ENCODE measurements at regions not wholly inside any gene's neighbourhood (a gene's known extent, or its start where the extent isn't known, plus 50 kb on each side); places are given as distances from the start of the nearest gene placed in this dataset.

GRCh38 chr2:139940686-139941085 lies 1160.5 kb upstream of the NXPH2 start:
- peak; percentile 61 for DNase-seq

GRCh38 chr2:139925903-139926302 lies 1145.7 kb upstream of the NXPH2 start:
- DNase-seq = no peak

DNA sequence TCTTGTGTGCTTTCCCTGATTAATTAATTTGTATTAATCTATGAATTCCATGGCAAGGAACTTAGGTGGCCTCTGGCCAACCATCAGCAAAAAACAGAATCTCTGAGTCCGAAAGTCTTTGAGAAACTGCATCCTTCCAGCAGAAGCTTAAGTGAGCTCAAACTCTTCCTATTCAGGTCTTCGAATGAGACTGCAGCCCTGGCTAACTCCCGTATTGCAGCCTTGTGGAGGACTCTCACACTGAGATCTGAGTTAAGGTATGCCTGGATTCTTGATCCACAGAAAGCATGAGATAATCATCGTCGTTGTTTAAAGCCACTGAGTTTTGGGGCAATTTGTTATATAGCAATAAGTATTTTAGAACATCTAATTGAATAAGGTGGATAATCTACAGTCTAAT lies 1143.9 kb upstream of the NXPH2 start:
- DNase-seq = no peak

GRCh38 chr2:139918982-139919381 lies 1138.8 kb upstream of the NXPH2 start:
- DNase-seq = no peak

DNA sequence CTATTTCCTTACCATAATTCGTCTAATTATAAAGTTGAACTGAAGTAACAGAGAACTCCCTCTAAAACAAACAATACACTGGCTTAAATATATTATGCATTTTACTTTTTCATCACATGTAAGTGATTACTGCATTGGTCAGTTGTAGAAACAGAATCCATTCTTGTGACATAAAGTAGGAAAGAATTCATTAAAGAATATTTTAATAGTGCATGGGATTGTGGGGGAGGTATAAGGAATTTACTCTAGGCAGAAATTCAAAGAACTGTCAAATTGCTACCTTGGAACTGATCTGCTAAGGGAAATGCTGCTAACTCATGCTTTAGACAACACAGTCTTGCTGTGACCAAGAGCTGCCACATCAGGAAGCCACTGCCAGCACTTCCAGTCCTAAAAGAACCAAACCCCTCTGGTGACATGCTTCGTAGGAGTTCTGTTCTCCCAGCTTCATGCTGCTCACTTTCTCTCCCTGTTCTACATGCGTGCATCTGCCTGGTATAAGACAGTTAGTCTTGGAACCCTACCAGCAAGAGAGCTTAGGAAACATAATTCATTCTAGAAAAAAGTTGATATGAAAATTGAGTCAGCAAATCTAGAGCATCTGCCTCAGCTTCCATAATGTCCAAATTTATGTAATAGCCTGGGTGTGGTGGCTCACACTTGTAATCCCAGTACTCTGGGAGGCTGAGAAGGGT lies 1137.6 kb upstream of the NXPH2 start:
- DNase-seq = peak; percentile 22

GRCh38 chr2:139916822-139917221 lies 1136.6 kb upstream of the NXPH2 start:
- no peak for DNase-seq

GRCh38 chr2:139911160-139911559 lies 1131.0 kb upstream of the NXPH2 start:
- peak; percentile 2 for DNase-seq

DNA sequence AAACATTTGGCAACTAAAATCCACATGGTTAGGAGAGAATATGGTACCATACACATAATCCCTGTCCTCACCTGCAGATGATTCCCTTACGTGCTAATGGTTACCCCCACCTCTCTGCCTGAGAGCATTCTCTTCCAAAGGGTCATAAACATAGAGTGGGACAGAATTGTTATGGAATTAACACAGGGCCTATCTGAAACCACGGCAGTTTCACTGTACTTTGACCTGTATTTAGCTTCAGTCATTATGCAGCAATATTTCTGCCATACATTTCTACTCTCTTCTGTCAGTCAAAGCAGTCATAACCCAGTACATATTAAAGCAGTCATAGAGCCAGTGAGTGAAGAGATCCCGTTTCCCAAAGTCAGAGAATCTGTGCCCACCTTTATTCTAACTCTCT lies 1128.9 kb upstream of the NXPH2 start:
- DNase-seq = no peak

- DNase-seq = no peak
These were observed 1125.4 kb upstream of the NXPH2 start for GRCh38 chr2:139905624-139906023.

GRCh38 chr2:139891636-139892035 lies 1111.4 kb upstream of the NXPH2 start:
- DNase-seq = no peak

DNA sequence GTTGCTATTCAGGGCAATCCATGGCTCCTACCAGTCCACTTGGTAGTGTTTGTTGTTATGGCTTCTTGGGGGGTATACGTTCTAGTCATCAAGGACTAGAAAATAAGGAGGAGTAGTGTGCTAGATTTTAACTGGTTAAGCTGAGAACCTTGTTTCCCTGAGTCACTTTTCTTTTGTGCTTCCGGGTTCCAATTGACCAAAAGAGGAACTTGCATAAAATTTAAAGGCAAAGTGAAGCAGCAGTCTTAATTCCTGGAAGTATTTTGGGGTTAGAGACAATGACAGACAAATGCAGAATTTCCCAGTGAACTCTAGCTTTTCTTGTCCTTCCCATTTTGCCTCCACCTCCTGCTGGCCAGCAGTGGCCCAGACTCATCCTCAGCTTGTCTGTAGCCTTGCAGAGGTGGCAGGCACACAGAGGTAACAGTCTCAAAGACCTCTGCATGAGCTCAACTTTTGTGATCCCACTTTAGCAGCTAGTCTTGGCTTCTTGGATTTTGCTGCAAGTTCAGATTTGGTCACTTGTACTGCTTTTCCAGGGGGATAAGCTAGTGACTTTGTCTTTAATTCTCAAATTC lies 1105.8 kb upstream of the NXPH2 start:
- no peak for DNase-seq

GRCh38 chr2:139876964-139877363 lies 1096.8 kb upstream of the NXPH2 start:
- no peak for DNase-seq

DNA sequence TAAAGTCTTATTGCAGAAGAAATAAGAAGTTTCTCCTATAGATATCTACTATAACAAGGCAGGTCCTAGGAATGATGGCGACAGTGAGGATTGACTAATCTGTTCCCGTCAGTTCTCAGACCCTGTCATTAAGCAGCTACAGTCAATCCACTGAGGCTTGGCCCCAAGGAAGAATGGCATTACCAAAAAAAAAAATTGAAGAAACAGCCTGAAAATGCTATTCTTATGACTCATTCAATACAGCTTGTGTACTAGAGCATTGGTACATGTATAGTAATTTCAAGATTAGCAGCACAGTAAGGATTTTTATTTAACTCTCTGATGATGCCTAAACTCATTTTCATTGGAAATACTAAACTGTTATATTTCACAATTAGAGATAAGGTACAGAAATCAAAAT lies 1096.1 kb upstream of the NXPH2 start:
- no peak for DNase-seq

- DNase-seq = no peak
These were observed 1092.3 kb upstream of the NXPH2 start for GRCh38 chr2:139872503-139872902.

DNA sequence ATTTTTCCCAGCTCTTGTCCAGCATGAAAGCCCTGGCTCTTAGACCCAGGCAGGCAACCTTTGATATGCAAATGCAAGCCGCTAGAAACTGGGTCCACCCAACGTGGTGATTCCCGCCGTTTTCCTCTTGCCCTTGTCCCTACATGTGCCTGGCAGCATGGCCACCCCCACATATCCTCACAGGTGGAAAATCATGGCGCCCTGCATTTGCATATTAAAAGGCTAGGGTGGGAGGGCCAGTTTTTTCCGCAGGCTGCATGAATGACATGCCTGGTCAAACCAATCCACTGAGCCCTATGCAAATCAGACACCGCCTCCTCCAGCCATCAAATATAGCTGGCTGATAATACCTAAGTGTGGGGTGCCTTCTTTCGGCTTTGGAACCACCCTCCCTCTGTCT lies 1091.8 kb upstream of the NXPH2 start:
- DNase-seq = no peak

- no peak for DNase-seq
These were observed 1087.5 kb upstream of the NXPH2 start for GRCh38 chr2:139867601-139868226.

GRCh38 chr2:139864821-139865302 lies 1084.7 kb upstream of the NXPH2 start:
- no peak for DNase-seq

GRCh38 chr2:139854769-139855483 lies 1074.7 kb upstream of the NXPH2 start:
- DNase-seq = no peak

- DNase-seq = no peak
These were observed 1070.2 kb upstream of the NXPH2 start for GRCh38 chr2:139850254-139850890.

- no peak for DNase-seq
These were observed 1056.6 kb upstream of the NXPH2 start for GRCh38 chr2:139836769-139837168.

GRCh38 chr2:139835101-139835500 lies 1054.9 kb upstream of the NXPH2 start:
- DNase-seq = no peak

DNA sequence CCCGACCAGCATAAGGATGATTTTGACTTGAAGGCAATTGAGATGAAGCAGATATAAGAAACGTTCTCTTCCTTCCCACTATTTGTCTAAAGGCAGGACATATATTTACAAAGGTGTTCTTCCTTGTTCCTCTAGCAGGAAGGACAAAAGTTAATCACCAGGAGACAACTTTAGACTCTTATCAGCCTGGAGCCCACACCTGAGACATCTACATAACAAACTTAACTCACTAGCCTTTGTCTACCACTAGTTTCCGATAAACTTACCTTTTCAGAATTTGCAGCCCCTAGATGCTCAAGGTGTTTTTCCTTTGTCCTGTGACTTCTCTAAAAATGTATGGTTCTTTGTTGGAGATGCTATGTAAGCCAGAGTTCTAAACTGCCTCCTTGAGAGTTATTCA lies 1047.8 kb upstream of the NXPH2 start:
- no peak for DNase-seq

- DNase-seq = no peak
These were observed 1045.5 kb upstream of the NXPH2 start for GRCh38 chr2:139825726-139826125.

Data from fibroblast of skin of right biceps (primary cell).